Testis (tissue), 2 donors: ENCODE measurements at regions not wholly inside any gene's neighbourhood (a gene's known extent, or its start where the extent isn't known, plus 50 kb on each side); places are given as distances from the start of the nearest gene placed in this dataset.

Experiments
- DNase-seq: peaks from one replicate; pipeline ENCODE4 v3.0.0-alpha.2; 2019
- H3K27ac ChIP-seq, 2 donors: fragments of 200-600 bp; sonication (generic); one replicate each; pipeline ENCODE4 v1.5.1; 2019
- H3K27me3 ChIP-seq: fragments of 200-600 bp; sonication (generic); one replicate; pipeline ENCODE4 v1.5.1; 2019
- H3K36me3 ChIP-seq: fragments of 200-600 bp; sonication (generic); one replicate; pipeline ENCODE4 v1.5.1; 2017; ENCODE audit warnings: low read depth; ENCODE audit errors: missing control alignments
- H3K4me1 ChIP-seq: fragments of 200-600 bp; sonication (generic); one replicate; pipeline ENCODE4 v1.5.1; 2019
- H3K4me3 ChIP-seq, 2 donors: fragments of 200-600 bp; sonication (generic); one replicate each; pipeline ENCODE4 v1.5.1; 2017 to 2019
- H3K9me3 ChIP-seq: fragments of 200-600 bp; sonication (generic); one replicate; pipeline ENCODE4 v1.5.1; 2017
- CTCF ChIP-seq, 3 experiments: fragments of 450-650 bp in 2 of 3; fragments of 200-600 bp in 1 of 3; sonication (generic) in 1 of 3; IDR thresholded peaks; one replicate each; pipeline ENCODE4 v1.5.1; 2016 to 2019; ENCODE audit warnings: antibody characterized with exemption in 3 of 3, mild to moderate bottlenecking in 2 of 3, moderate library complexity in 1 of 3
- POLR2A ChIP-seq: fragments of 450-650 bp; IDR thresholded peaks from one replicate; pipeline ENCODE4 v1.6.1; 2017; ENCODE audit warnings: antibody characterized with exemption, mild to moderate bottlenecking, moderate library complexity
- WGBS, 2 donors: methylation state at CpG; one replicate each; pipeline ENCODE4 v1.1.5; 2018; 5-methylcytosine and 5-hydroxymethylcytosine counted together
- intact Hi-C: fragments of 100-400 bp; cut with DNase I; formaldehyde crosslinking; loops from one replicate; pipeline ENCODE4 v1.15.1; 2023; ENCODE audit warnings: low total_unique reads

GRCh38 chr14:50015716-50016115 is 100.7 kb downstream of the VCPKMT start:
- no peak for DNase-seq
- 92 to 95% methylated on average over 3 of the region's 3 CpGs for WGBS, 2 donors
- Histone ChIP-seq H3K4me3 (no peak overlapping the region), H3K9me3 (no peaks in the 10 kb centered on the region), H3K27ac (no peak overlapping the region), H3K4me1 (no peaks in the 10 kb centered on the region), H3K27me3 (no peaks in the 10 kb centered on the region), H3K36me3 (no peaks in the 10 kb centered on the region)
- TF ChIP-seq POLR2A (no peak), CTCF (IDR thresholded peaks at IDR 0.05) (no peak)
- intact Hi-C loops: no loop called here

GRCh38 chr14:50018201-50018932 is 98.0 kb downstream of the VCPKMT start:
- intact Hi-C loops: no loop called here
- 76 to 79% methylated on average over 10 of the region's 10 CpGs for WGBS, 2 donors
- Histone ChIP-seq H3K27ac (no peak overlapping the region), H3K9me3 (no peaks in the 10 kb centered on the region), H3K4me3 (no peak overlapping the region), H3K4me1 (no peaks in the 10 kb centered on the region), H3K36me3 (no peaks in the 10 kb centered on the region), H3K27me3 (no peaks in the 10 kb centered on the region)
- DNase-seq: no peak
- no peak for TF ChIP-seq POLR2A
- no peak for TF ChIP-seq CTCF (IDR thresholded peaks at IDR 0.05)

- H3K36me3 ChIP-seq: no peaks in the 10 kb centered on the region
- intact Hi-C loops: no loop called here
- H3K4me1 ChIP-seq: no peaks in the 10 kb centered on the region
- H3K9me3 ChIP-seq: no peaks in the 10 kb centered on the region
- DNase-seq: no peak
- H3K27me3 ChIP-seq: no peaks in the 10 kb centered on the region
- TF ChIP-seq CTCF (IDR thresholded peaks at IDR 0.05) (no peak), POLR2A (no peak)
- H3K27ac ChIP-seq: no peak overlapping the region
- 78 to 79% methylated on average over 2 of the region's 2 CpGs for WGBS, 2 donors
- H3K4me3 ChIP-seq: no peak overlapping the region
Measured at GRCh38 chr14:50018933-50019210, 97.5 kb downstream of the VCPKMT start.

- Histone ChIP-seq H3K9me3 (no peaks in the 10 kb centered on the region), H3K27me3 (no peaks in the 10 kb centered on the region), H3K4me1 (no peaks in the 10 kb centered on the region), H3K27ac (no peak overlapping the region), H3K36me3 (no peaks in the 10 kb centered on the region), H3K4me3 (no peak overlapping the region)
- TF ChIP-seq CTCF (IDR thresholded peaks at IDR 0.05) (no peak), POLR2A (no peak)
- intact Hi-C loops: no loop called here
- DNase-seq: no peak
Measured at GRCh38 chr14:50020184-50020583, 96.2 kb downstream of the VCPKMT start.

GRCh38 chr14:50020799-50021198 is 95.6 kb downstream of the VCPKMT start:
- TF ChIP-seq CTCF (IDR thresholded peaks at IDR 0.05): no peak
- TF ChIP-seq POLR2A: no peak
- intact Hi-C loops: no loop called here
- Histone ChIP-seq H3K4me1 (no peaks in the 10 kb centered on the region), H3K27ac (no peak overlapping the region), H3K9me3 (no peaks in the 10 kb centered on the region), H3K27me3 (no peaks in the 10 kb centered on the region), H3K36me3 (no peaks in the 10 kb centered on the region), H3K4me3 (no peak overlapping the region)
- no peak for DNase-seq
